Suprapubic skin (tissue), 4 donors: ENCODE measurements at regions not wholly inside any gene's neighbourhood (a gene's known extent, or its start where the extent isn't known, plus 50 kb on each side); places are given as distances from the start of the nearest gene placed in this dataset.

ENCODE experiments used
- DNase-seq, 2 donors: peaks; one replicate each; pipeline ENCODE4 v3.0.0-alpha.2; 2019; ENCODE audit warnings: low spot score in 2 of 2
- H3K27ac ChIP-seq: fragments of 200-600 bp; sonication (generic); one replicate; pipeline ENCODE4 v1.5.1; 2019
- H3K27me3 ChIP-seq: fragments of 200-600 bp; sonication (generic); one replicate; pipeline ENCODE4 v1.5.1; 2019
- H3K36me3 ChIP-seq: fragments of 200-600 bp; sonication (generic); one replicate; pipeline ENCODE4 v1.5.1; 2019
- H3K4me1 ChIP-seq: fragments of 200-600 bp; sonication (generic); one replicate; pipeline ENCODE4 v1.5.1; 2019
- H3K4me3 ChIP-seq: fragments of 200-600 bp; sonication (generic); one replicate; pipeline ENCODE4 v1.5.1; 2019; ENCODE audit warnings: mild to moderate bottlenecking
- H3K9me3 ChIP-seq: fragments of 200-600 bp; sonication (generic); one replicate; pipeline ENCODE4 v1.5.1; 2019
- CTCF ChIP-seq, 2 donors: fragments of 200-600 bp in 1 of 2; fragments of 450-650 bp in 1 of 2; sonication (generic) in 1 of 2; IDR thresholded peaks; one replicate each; pipeline ENCODE4 v1.5.1; 2016 to 2019; ENCODE audit warnings: antibody characterized with exemption in 2 of 2, mild to moderate bottlenecking in 1 of 2, moderate library complexity in 1 of 2
- EP300 ChIP-seq: sonication (generic); formaldehyde crosslinking; IDR thresholded peaks from one replicate; pipeline ENCODE4 v1.6.1; 2017; ENCODE audit warnings: antibody characterized with exemption
- POLR2A ChIP-seq, 2 donors: fragments of 450-650 bp; IDR thresholded peaks; one replicate each; pipeline ENCODE4 v1.6.1; 2017; ENCODE audit warnings: antibody characterized with exemption in 2 of 2, mild to moderate bottlenecking in 2 of 2, moderate library complexity in 2 of 2
- POLR2AphosphoS5 ChIP-seq, 3 donors: sonication (generic); formaldehyde crosslinking; IDR thresholded peaks; one replicate each; pipeline ENCODE4 v1.6.1; 2017; ENCODE audit warnings: antibody characterized with exemption in 3 of 3
- WGBS: methylation state at CpG from one replicate; pipeline ENCODE4 v1.1.5; 2018; 5-methylcytosine and 5-hydroxymethylcytosine counted together

DNA sequence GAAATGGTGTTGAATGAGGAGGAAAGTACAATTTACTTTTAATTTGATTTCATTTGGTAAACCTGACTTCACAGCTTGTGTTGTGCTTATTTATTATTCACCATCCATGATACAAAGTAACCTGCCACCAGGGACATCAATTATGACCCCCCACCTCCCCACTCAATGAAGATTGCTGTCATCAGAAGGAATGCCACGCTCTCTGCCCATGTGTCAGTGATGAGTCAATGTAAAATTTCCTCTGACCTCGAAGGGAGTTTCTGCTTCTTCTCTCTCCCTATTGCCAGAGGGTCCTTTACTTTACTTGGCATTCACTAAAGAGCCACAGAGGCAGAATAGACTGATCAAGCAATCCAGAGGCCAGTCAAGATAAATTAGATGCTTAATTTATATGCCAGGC, 759.7 kb downstream of the CDH11 start:
- Histone ChIP-seq H3K9me3 (no peaks in the 10 kb centered on the region), H3K4me3 (no peak overlapping the region), H3K27ac (no peak overlapping the region), H3K36me3 (no peaks in the 10 kb centered on the region), H3K27me3 (no peaks in the 10 kb centered on the region), H3K4me1 (no peaks in the 10 kb centered on the region)
- no peak for DNase-seq
- WGBS, result 52% methylated on average over 2 of the region's 2 CpGs
- no peak for TF ChIP-seq POLR2A (IDR thresholded peaks at IDR 0.05)
- TF ChIP-seq EP300, result no peak
- no peak for TF ChIP-seq CTCF (IDR thresholded peaks at IDR 0.05)
- TF ChIP-seq POLR2AphosphoS5 (IDR thresholded peaks at IDR 0.05), result no peak

DNA sequence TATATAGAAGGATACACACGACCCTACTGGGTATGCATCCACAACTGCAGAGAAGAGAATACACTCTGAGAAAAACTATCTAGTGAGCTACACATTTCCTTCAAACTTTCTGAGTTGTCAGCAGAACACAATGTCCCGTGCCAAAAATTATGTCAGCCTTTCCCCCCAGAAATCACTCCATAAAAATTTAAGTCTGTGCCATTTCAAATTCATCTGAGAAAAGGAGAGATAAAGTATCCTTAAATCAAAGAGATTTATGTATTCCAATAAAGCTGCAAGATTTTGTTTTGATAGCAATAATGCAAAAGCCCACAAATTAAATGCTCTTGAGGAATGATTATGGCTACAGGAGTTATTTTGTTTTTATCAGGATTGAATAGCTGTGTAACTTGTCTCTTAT, 760.1 kb downstream of the CDH11 start:
- 49% methylated on average over 2 of the region's 2 CpGs for WGBS
- Histone ChIP-seq H3K27ac (no peak overlapping the region), H3K27me3 (no peaks in the 10 kb centered on the region), H3K36me3 (no peaks in the 10 kb centered on the region), H3K4me3 (no peak overlapping the region), H3K4me1 (peaks cover under 1% of the 10 kb centered on the region), H3K9me3 (no peaks in the 10 kb centered on the region)
- TF ChIP-seq CTCF (IDR thresholded peaks at IDR 0.05), result no peak
- no peak for TF ChIP-seq POLR2AphosphoS5 (IDR thresholded peaks at IDR 0.05)
- TF ChIP-seq POLR2A (IDR thresholded peaks at IDR 0.05), result no peak
- no peak for TF ChIP-seq EP300
- no peak for DNase-seq

DNA sequence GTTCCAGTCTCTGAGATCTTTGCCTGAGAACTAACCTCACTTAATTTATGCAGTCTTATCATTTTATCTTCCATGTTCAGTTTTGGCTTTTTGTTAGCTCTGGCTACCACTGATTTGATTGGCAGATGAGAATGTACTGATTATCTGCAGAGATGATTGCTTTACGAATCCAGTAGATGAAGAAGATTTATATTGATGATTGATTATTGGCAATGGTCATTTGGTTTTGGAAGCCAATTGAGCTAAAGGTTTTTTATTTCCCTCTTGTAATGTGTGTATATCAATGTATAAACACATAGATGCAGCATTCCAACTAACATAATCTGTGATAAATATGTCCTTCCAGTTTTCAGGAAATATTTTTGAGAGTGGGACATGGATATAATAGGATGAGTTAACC, 763.6 kb downstream of the CDH11 start:
- Histone ChIP-seq H3K9me3 (no peaks in the 10 kb centered on the region), H3K27ac (no peak overlapping the region), H3K4me1 (peaks cover 3% of the 10 kb centered on the region), H3K4me3 (no peak overlapping the region), H3K36me3 (no peaks in the 10 kb centered on the region), H3K27me3 (no peaks in the 10 kb centered on the region)
- TF ChIP-seq POLR2A (IDR thresholded peaks at IDR 0.05) (no peak), POLR2AphosphoS5 (IDR thresholded peaks at IDR 0.05) (no peak), CTCF (IDR thresholded peaks at IDR 0.05) (no peak), EP300 (no peak)
- 72% methylated on average over 1 of the region's 1 CpG for WGBS
- DNase-seq, result no peak

- Histone ChIP-seq H3K4me3 (no peak overlapping the region), H3K9me3 (no peaks in the 10 kb centered on the region), H3K27ac (no peak overlapping the region), H3K4me1 (peaks cover 3% of the 10 kb centered on the region), H3K36me3 (no peaks in the 10 kb centered on the region), H3K27me3 (no peaks in the 10 kb centered on the region)
- 57% methylated on average over 1 of the region's 1 CpG for WGBS
- DNase-seq, result no peak
- TF ChIP-seq EP300 (no peak), CTCF (IDR thresholded peaks at IDR 0.05) (no peak), POLR2AphosphoS5 (IDR thresholded peaks at IDR 0.05) (no peak), POLR2A (IDR thresholded peaks at IDR 0.05) (no peak)
These were observed 765.6 kb downstream of the CDH11 start for GRCh38 chr16:64356267-64356666.

DNA sequence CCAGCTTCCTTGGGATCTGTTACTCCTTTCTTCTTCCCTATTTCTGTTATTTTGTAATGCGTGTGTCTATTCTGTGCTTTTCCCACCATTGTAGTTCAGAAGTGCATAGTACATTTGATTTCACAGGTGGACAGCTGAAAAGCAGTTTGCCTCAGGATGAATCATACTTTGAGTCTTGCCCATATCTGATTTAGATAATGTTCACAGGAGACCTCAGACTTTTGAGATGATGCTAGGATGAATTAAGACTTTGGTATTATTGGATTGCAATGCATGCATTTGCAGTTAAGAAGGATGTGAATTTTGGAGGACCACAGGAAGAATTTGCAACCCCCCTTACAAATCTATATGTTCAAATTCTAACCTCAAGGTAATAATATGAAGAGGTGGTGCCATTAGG, 769.6 kb downstream of the CDH11 start:
- Histone ChIP-seq H3K4me1 (peaks cover 3% of the 10 kb centered on the region), H3K4me3 (no peak overlapping the region), H3K9me3 (no peaks in the 10 kb centered on the region), H3K27ac (no peak overlapping the region), H3K27me3 (no peaks in the 10 kb centered on the region), H3K36me3 (no peaks in the 10 kb centered on the region)
- TF ChIP-seq EP300, result no peak
- TF ChIP-seq CTCF (IDR thresholded peaks at IDR 0.05), result no peak
- no peak for TF ChIP-seq POLR2AphosphoS5 (IDR thresholded peaks at IDR 0.05)
- TF ChIP-seq POLR2A (IDR thresholded peaks at IDR 0.05), result no peak
- WGBS, result 91% methylated on average over 1 of the region's 1 CpG
- DNase-seq, result no peak
